ENCODE measurements at regions not wholly inside any gene's neighbourhood (a gene's known extent, or its start where the extent isn't known, plus 50 kb on each side); places are given as distances from the start of the nearest gene placed in this dataset.

- POLR2A ChIA-PET, result no interaction called here
Measured at GRCh38 chr11:134976551-134976950, 564.5 kb upstream of the B3GAT1 start.

GRCh38 chr11:134975866-134976376, 563.9 kb upstream of the B3GAT1 start:
- FAIRE-seq, result no peak
- H3K36me3 ChIP-seq (ENCODE audit: control insufficient read depth, insufficient read depth, low read length), result no peaks in the 10 kb centered on the region
- H2AFZ ChIP-seq (ENCODE audit: low read depth, low read length), result no peak overlapping the region
- H3K4me1 ChIP-seq (replicated peaks in 1 of 2; ENCODE audit: control insufficient read depth in 2 of 2, insufficient read depth in 2 of 2, low read length in 2 of 2), result no peaks in the 10 kb centered on the region
- H3K4me2 ChIP-seq (ENCODE audit: insufficient read depth, low read length), result no peak overlapping the region
- WGBS (ENCODE audit: insufficient coverage, low coverage, missing lambda C conversion rate), result 2% methylated on average over 9 of the region's 9 CpGs
- no peak for TF ChIP-seq ZBTB8A (IDR thresholded peaks at IDR 0.05; ENCODE audit: partially characterized antibody)
- TF ChIP-seq SNRNP70 (optimal IDR thresholded peaks at IDR 0.05; ENCODE audit: low read depth, low read length), result no peak
- no peak for TF ChIP-seq ZBTB17 (CRISPR knock-in tag; IDR thresholded peaks at IDR 0.05)
- no peak overlapping the region for H3K9ac ChIP-seq (ENCODE audit: insufficient read depth in 1 of 2, low read depth in 2 of 2, low read length in 2 of 2)
- DNase-seq (ENCODE audit: extremely low read depth in 1 of 4, low spot score in 3 of 4), result no peak
- H3K4me3 ChIP-seq, result no peak overlapping the region
- H3K79me2 ChIP-seq (ENCODE audit: control insufficient read depth, insufficient read depth, low read length), result no peaks in the 10 kb centered on the region
- ChIA-PET CTCF (ENCODE audit: low intra/inter-chr PET ratio) (no interaction called here), POLR2A (no interaction called here)
- intact Hi-C loops (cut with micrococcal nuclease) (no loop called here), in situ Hi-C loops (cut with MboI) (no loop called here)
- no peaks in the 10 kb centered on the region for H3K9me1 ChIP-seq (ENCODE audit: control insufficient read depth, insufficient read depth, low read length)
- H3K27me3 ChIP-seq (ENCODE audit: control insufficient read depth in 2 of 2, insufficient read depth in 2 of 2, low read length in 2 of 2), result peaks cover 0 to 14% of the 10 kb centered on the region in 2 experiments; a peak in 2 of 5 replicates
- BruUV-seq (replicated peaks), result no TSS peak
- H3K27ac ChIP-seq (ENCODE audit: extremely low read depth, low read depth, low read length), result no peak overlapping the region
- H4K20me1 ChIP-seq (replicated peaks; ENCODE audit: control insufficient read depth, insufficient read depth, low read length), result no peaks in the 10 kb centered on the region; the same call in 1 of the 2 replicates
- H3K9me3 ChIP-seq (replicated peaks; ENCODE audit: control insufficient read depth, insufficient read depth, low read depth, low read length), result no peaks in the 10 kb centered on the region
- ATAC-seq, result no peak

More at GRCh38 chr11:134976551-134976950, 564.5 kb upstream of the B3GAT1 start:
- Histone ChIP-seq H3K27me3 (ENCODE audit: control insufficient read depth in 2 of 2, insufficient read depth in 2 of 2, low read length in 2 of 2) (peaks cover 2 to 14% of the 10 kb centered on the region in 2 experiments; a peak in 3 of 5 replicates), H3K36me3 (ENCODE audit: control insufficient read depth, insufficient read depth, low read length) (no peaks in the 10 kb centered on the region), H2AFZ (ENCODE audit: low read depth, low read length) (no peak overlapping the region), H3K9ac (ENCODE audit: insufficient read depth in 1 of 2, low read depth in 2 of 2, low read length in 2 of 2) (no peak overlapping the region), H3K79me2 (ENCODE audit: control insufficient read depth, insufficient read depth, low read length) (no peaks in the 10 kb centered on the region), H3K9me3 (replicated peaks; ENCODE audit: control insufficient read depth, insufficient read depth, low read depth, low read length) (no peaks in the 10 kb centered on the region), H3K4me2 (ENCODE audit: insufficient read depth, low read length) (no peak overlapping the region), H4K20me1 (replicated peaks; ENCODE audit: control insufficient read depth, insufficient read depth, low read length) (no peaks in the 10 kb centered on the region; the same call in 1 of the 2 replicates), H3K4me3 (no peak overlapping the region), H3K4me1 (replicated peaks in 1 of 2; ENCODE audit: control insufficient read depth in 2 of 2, insufficient read depth in 2 of 2, low read length in 2 of 2) (no peaks in the 10 kb centered on the region), H3K27ac (ENCODE audit: extremely low read depth, low read depth, low read length) (no peak overlapping the region), H3K9me1 (ENCODE audit: control insufficient read depth, insufficient read depth, low read length) (no peaks in the 10 kb centered on the region)
- CTCF ChIA-PET (ENCODE audit: low intra/inter-chr PET ratio), result no interaction called here
- WGBS (ENCODE audit: insufficient coverage, low coverage, missing lambda C conversion rate), result 6% methylated on average over 7 of the region's 7 CpGs
- ATAC-seq (no peak), FAIRE-seq (no peak), DNase-seq (ENCODE audit: extremely low read depth in 1 of 4, low spot score in 3 of 4) (no peak)
- intact Hi-C loops (cut with micrococcal nuclease) (no loop called here), in situ Hi-C loops (cut with MboI) (no loop called here)
- BruUV-seq (replicated peaks), result no TSS peak
- TF ChIP-seq ZNF655 (CRISPR knock-in tag; IDR thresholded peaks at IDR 0.05), result no peak
